SKM-1 treated with dmso at 0.1 percent for 144 hours (cell line): ENCODE measurements at regions not wholly inside any gene's neighbourhood (a gene's known extent, or its start where the extent isn't known, plus 50 kb on each side); places are given as distances from the start of the nearest gene placed in this dataset.

Experiments used
- DNase-seq: peaks from one replicate; lab custom pipeline; 2025; ENCODE audit not compliant: unreplicated experiment; lab: John Stamatoyannopoulos, UW

- no peak for DNase-seq
Observed at GRCh38 chr2:155695505-155695904, 637.0 kb downstream of the NR4A2 start.

DNA sequence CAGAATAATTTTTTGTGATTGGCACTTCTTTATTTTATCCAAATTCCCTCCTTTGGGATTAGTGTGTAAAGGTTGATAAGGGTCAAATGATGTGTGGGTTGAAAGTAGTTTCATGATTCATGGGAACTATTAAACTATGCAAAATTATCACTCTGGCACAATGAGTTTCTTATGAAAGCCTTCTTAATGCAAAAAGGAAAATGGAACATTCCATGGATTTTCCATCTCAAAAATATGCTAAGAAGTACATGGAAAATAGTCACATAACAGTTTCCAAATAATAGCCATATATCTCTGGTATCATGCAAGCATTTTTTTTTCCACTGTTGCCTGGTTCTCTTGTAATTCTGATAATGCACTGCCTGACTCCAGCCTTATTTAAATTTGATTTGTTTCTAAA lies 639.7 kb downstream of the NR4A2 start:
- DNase-seq = no peak

- peak; percentile 13 for DNase-seq
Observed at GRCh38 chr2:155692106-155692505, 640.4 kb downstream of the NR4A2 start.

- peak; percentile 76 for DNase-seq
Observed at GRCh38 chr2:155690785-155691184, 641.7 kb downstream of the NR4A2 start.

GRCh38 chr2:155689791-155690190 lies 642.7 kb downstream of the NR4A2 start:
- no peak for DNase-seq

DNA sequence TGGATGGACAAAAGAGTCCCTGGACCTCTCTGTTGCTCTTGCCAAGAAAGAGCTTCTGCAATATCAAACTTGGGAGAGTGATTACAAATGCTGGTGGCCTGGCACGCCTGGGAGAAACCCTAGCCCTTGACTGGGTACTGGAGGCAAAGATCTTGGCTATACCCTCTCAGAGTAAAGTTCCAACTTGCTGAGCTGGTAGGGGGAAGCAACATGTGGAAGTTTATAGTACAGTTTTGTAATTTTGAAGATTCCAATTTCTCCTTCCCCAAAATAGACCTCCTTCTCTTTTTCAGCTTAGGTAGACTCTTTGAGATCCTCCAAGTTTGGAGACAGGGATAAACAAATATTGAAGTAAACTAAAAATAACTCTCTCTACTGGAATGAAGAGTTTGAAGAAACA lies 645.3 kb downstream of the NR4A2 start:
- DNase-seq = no peak

DNA sequence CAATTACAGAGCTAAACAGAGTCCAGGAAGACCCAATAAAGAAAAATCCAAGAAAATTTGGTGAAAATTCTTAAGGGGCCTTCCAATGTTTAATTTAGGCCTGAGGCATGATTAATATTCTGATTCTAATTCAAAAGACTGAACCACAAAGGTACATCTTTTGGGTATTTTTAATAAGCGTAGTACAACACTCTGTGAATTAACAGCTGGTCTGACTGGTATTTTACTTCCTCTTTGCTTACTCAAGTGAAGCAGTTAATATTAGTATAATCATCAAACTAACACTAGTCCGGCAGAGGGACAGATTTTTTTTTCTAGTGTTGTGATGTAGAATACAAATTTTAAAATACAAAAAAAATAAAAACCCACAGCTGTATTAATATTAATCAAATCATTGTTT lies 652.9 kb downstream of the NR4A2 start:
- DNase-seq = no peak

DNA sequence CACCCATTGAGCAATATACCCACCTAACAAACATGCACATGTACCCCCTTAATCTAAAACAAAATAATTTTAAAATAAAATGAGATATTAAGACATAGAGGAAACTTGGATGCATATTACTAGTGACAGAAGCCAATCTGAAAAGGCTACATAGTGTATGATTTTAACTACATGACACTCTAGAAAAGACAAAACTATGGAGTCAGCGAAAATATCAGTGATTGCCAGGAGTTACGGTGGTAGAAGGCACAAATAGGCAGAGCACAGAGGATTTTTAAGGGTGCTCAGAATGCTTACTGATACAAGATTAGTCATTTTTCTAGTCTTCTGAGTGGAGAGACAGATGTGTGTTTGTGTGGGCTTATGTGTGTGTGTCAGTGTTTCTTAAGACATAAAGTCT lies 656.6 kb downstream of the NR4A2 start:
- DNase-seq = no peak

DNA sequence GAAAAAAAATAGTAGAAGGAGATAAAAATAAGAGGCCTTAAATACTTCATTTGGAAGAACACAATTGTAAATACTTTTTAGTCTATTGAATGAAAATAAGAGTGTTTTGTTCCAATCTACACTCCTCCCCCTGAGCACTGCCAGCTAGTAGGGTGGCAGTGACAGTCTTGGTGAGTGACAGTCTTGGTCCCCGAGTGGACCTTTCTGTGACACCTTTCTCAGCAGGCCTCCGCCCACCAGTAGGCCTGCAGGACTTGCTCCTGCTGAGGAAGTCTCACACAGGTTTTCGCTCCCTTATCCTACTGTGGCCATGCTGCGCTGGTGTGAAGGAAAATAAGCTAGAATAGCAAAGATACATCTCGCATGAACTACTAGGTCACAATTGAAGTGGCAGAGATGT lies 666.8 kb downstream of the NR4A2 start:
- DNase-seq = no peak

DNA sequence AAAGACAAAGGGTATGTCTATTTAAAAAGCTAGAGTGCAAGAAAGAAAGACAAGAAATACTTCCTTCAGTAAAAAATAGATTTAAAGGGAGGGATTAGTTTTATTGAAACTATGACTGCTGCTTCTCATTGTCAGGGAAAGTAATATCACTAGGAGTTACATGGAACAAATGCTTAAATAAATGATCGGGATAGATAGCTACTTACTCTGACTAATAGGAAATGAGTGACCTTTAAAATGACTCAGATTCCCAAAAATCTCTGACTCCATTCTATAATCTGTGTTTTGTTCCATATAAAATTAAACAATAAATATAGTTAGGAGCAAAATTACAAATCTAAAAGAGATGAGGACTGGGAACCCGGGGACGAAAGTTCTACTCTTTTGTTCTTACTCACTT lies 669.3 kb downstream of the NR4A2 start:
- DNase-seq = no peak

- DNase-seq = no peak
Observed at GRCh38 chr2:155662224-155662623, 670.3 kb downstream of the NR4A2 start.

GRCh38 chr2:155653176-155653575 lies 679.3 kb downstream of the NR4A2 start:
- DNase-seq = no peak

DNA sequence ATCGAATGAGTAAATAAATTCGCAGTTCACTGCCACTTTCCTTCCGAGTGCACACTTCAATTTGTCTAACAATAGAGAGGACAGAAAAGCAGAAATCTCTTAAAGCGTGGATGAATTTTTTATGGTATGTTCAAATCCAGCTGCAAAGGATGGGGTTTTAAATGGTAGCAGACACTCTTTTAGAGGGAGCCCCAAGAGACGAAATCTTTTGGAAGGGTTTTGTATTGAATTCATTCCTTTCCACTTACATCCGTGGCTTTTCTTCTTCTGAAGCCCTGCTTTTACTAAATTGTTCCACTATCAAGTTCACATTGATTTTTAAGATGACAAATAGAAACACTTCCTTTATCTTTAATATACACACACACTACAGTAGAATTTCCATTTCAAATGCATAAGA lies 680.7 kb downstream of the NR4A2 start:
- DNase-seq = no peak

GRCh38 chr2:155645791-155646190 lies 686.7 kb downstream of the NR4A2 start:
- no peak for DNase-seq

DNA sequence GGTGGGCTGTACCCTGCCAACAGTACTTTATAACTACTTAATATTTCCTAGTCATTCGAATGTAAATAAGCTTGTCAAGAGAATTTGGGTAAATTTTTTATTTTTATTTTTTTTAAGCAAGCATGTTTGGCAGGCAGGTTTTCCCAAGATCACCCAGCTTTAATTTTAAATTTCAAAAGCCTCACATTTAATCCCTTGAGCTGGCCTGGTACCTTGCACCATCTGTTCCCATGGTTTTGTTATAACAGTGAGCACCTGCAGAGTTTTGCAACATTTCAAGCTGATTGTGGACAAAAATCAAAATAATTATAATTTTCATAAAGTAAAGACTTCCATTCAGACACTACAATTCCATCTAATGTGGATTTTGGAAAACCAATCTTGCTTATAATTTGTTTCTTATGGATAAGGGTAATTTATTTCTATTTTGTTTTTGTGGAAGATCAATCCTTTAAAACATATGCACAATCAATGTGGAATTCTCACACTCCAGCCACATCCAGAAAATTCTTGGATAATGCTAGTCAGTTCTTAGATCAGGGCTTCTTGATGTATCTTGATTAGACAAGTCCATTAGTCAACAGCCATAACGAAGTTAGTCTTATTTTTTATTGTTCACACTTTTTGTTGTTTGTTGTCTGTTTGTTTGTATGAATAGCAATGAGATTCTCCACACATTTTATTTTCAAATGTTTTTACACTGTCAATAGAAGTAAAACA lies 689.3 kb downstream of the NR4A2 start:
- DNase-seq = no peak

DNA sequence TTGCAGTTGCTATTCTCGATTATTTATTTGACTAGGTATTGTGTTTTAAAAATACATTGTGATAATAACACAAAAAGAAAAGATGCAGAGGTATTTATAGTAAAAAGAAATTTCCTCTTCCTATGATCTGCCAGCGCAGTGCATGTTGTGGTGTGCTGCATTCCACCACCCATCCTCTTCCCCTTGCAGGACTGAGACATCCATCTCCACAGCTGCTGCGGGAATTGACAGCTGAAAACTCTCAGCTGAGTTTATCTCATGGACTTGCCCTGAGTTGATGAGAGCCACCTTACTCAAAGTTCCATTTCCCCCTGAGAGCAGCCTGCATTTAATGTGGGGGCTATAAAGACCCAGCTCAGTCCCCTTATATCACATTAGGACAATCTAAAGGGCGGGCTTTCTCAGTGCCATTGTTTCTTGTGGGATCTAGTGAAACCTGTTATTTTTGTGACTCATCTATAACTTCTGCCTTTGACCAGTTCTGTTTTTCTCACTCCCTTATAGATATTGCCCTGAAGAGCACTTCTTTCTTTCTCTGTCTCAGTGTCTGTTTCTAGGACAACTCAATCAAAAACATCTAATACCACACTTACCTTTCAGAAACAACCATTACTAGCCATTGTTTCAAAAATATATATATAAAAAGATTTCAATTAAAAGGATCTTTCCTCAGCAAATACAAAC lies 698.5 kb downstream of the NR4A2 start:
- peak; percentile 83 for DNase-seq

DNA sequence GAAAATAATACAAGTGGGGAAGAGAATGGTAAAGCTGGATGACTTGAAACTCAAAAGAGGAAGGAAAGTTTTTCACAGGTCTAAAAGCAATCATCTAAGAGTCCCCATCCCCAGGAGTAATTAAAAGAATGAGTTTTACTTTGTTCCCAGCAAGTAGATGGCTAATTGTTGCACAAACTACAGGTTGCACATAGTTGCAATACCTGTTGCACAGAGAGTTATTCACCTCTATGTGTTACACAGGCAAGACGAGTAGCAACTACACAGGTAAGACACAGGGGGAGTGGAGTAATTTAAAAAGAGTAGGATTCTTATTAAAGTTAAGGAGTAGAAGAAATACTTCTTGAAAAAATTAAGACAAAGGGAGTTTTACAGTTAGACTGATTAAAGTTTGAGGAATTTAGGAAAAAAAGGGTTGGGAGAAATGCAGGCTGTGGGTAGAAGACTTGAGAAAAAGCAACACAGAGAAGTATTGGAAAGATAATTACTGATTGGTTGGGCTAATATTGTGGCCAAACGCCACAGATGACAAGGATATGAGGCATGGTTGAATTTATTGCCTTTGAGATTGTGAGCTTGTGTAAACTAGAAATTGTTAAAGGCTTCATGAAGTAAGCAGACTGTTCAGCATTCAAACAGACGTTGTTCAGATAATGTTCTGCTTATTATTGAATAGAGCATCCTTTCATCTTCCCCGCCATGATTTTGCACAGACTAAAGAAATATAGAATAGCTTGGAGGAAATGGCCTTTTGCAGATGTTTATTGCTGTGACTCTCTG lies 699.3 kb downstream of the NR4A2 start:
- DNase-seq = peak; percentile 1

DNA sequence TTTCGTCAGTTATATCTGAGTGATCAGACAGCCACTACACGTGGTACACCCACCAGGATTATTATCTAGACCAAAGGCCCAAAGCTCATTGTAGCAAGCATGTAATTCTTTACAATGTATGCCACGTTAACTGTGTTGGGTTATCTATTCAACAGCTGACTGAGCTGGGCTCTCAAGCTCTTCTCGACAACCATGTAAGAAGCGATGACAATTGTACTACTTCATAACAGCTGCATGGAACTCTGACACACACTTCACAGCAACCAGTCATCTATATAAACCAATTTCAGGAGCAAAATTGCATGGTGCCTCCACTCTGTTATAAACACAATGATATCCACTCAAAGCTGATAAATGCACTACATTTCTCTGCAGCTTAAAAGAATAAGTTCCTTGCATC lies 701.8 kb downstream of the NR4A2 start:
- DNase-seq = no peak

- no peak for DNase-seq
Observed at GRCh38 chr2:155622443-155622842, 710.1 kb downstream of the NR4A2 start.

GRCh38 chr2:155600914-155601760 lies 731.4 kb downstream of the NR4A2 start:
- no peak for DNase-seq

- no peak for DNase-seq
Observed at GRCh38 chr2:155600296-155600695, 732.2 kb downstream of the NR4A2 start.
